ENCODE measurements at regions not wholly inside any gene's neighbourhood (a gene's known extent, or its start where the extent isn't known, plus 50 kb on each side); places are given as distances from the start of the nearest gene placed in this dataset.
"Not testable (repeated sequence)": the region's sequence is repeated elsewhere in the genome, so short reads cannot be mapped to it uniquely, and the experiment has no call there.

GRCh38 chr4:15333692-15334633, 93.9 kb upstream of the C1QTNF7 start:
- CTCF ChIA-PET, result no interaction called here
- intact Hi-C loops (cut with micrococcal nuclease), result no loop called here
- Mint-ChIP-seq H3K4me1 (ENCODE audit: low read depth) (no peaks in the 10 kb centered on the region), H3K9me3 (no peaks in the 10 kb centered on the region), H3K27ac (no peak overlapping the region), H3K36me3 (ENCODE audit: low read depth) (no peaks in the 10 kb centered on the region), H3K4me3 (no peak overlapping the region), H3K27me3 (no peaks in the 10 kb centered on the region)
- no peak for DNase-seq
- ATAC-seq, result no peak
- POLR2A ChIA-PET, result no interaction called here
- TF ChIP-seq CTCF (IDR thresholded peaks at IDR 0.05), result no peak

- intact Hi-C loops (cut with micrococcal nuclease), result no loop called here
- H3K4me3 Mint-ChIP-seq, result no peak overlapping the region
- TF ChIP-seq CTCF (IDR thresholded peaks at IDR 0.05), result no peak
- H3K27ac Mint-ChIP-seq, result no peak overlapping the region
- ChIA-PET POLR2A (no interaction called here), CTCF (interaction anchor here (1.1 kb wide), 1 partner anchor 121 kb away, joined by 4 read pairs; no protein-coding TSS in a partner anchor)
- H3K9me3 Mint-ChIP-seq, result no peaks in the 10 kb centered on the region
- no peaks in the 10 kb centered on the region for H3K27me3 Mint-ChIP-seq
- ATAC-seq, result no peak
- H3K4me1 Mint-ChIP-seq (ENCODE audit: low read depth), result no peaks in the 10 kb centered on the region
- no peaks in the 10 kb centered on the region for H3K36me3 Mint-ChIP-seq (ENCODE audit: low read depth)
- no peak for DNase-seq
Observed at GRCh38 chr4:15336410-15337167, 91.2 kb upstream of the C1QTNF7 start.

- H3K9me3 Mint-ChIP-seq; H3K4me1 Mint-ChIP-seq (ENCODE audit: low read depth); H3K27ac Mint-ChIP-seq; POLR2A ChIA-PET; intact Hi-C loops (cut with micrococcal nuclease); ATAC-seq; H3K27me3 Mint-ChIP-seq; H3K4me3 Mint-ChIP-seq; DNase-seq; CTCF ChIA-PET; H3K36me3 Mint-ChIP-seq (ENCODE audit: low read depth): not testable (repeated sequence)
Observed at GRCh38 chr4:15337168-15337657, 90.6 kb upstream of the C1QTNF7 start.

GRCh38 chr4:15339737-15340136, 88.1 kb upstream of the C1QTNF7 start:
- H3K27ac Mint-ChIP-seq, result no peak overlapping the region
- DNase-seq (no peak), ATAC-seq (no peak)
- no peak overlapping the region for H3K4me3 Mint-ChIP-seq
- no peaks in the 10 kb centered on the region for H3K36me3 Mint-ChIP-seq (ENCODE audit: low read depth)
- H3K4me1 Mint-ChIP-seq (ENCODE audit: low read depth), result no peaks in the 10 kb centered on the region
- no peaks in the 10 kb centered on the region for H3K27me3 Mint-ChIP-seq
- intact Hi-C loops (cut with micrococcal nuclease), result no loop called here
- ChIA-PET POLR2A (interaction anchor here (0.6 kb wide), 1 partner anchor 10 kb away, joined by 3 read pairs; no protein-coding TSS in a partner anchor), CTCF (interaction anchor here (1.2 kb wide), 1 partner anchor 12 kb away, joined by 3 read pairs; no protein-coding TSS in a partner anchor)
- TF ChIP-seq CTCF (IDR thresholded peaks at IDR 0.05), result no peak
- H3K9me3 Mint-ChIP-seq, result no peaks in the 10 kb centered on the region

GRCh38 chr4:15340332-15340731, 87.5 kb upstream of the C1QTNF7 start:
- no peak for TF ChIP-seq CTCF (IDR thresholded peaks at IDR 0.05)
- no peaks in the 10 kb centered on the region for H3K4me1 Mint-ChIP-seq (ENCODE audit: low read depth)
- DNase-seq (no peak), ATAC-seq (no peak)
- no peaks in the 10 kb centered on the region for H3K27me3 Mint-ChIP-seq
- intact Hi-C loops (cut with micrococcal nuclease), result no loop called here
- no peaks in the 10 kb centered on the region for H3K9me3 Mint-ChIP-seq
- H3K27ac Mint-ChIP-seq, result no peak overlapping the region
- POLR2A ChIA-PET, result no interaction called here
- H3K36me3 Mint-ChIP-seq (ENCODE audit: low read depth), result no peaks in the 10 kb centered on the region
- no peak overlapping the region for H3K4me3 Mint-ChIP-seq
- CTCF ChIA-PET, result interaction anchor here (1.2 kb wide), 1 partner anchor 13 kb away, joined by 3 read pairs; no protein-coding TSS in a partner anchor
